D341Med (cell line): ENCODE measurements at regions not wholly inside any gene's neighbourhood (a gene's known extent, or its start where the extent isn't known, plus 50 kb on each side); places are given as distances from the start of the nearest gene placed in this dataset.
"Not testable (repeated sequence)": the region's sequence is repeated elsewhere in the genome, so short reads cannot be mapped to it uniquely, and the experiment has no call there.

Experiments
- DNase-seq: peaks from one replicate; pipeline ENCODE4 v3.0.0; 2012; ENCODE audit warnings: low spot score

GRCh38 chr4:124053872-124054538 lies 657.4 kb downstream of the SPRY1 start:
- DNase-seq = no peak

- no peak for DNase-seq
Observed at GRCh38 chr4:124055336-124055735, 657.2 kb downstream of the ANKRD50 start.

- DNase-seq = no peak
Observed at GRCh38 chr4:124055896-124056295, 656.6 kb downstream of the ANKRD50 start.

- no peak for DNase-seq
Observed at GRCh38 chr4:124060261-124060918, 652.1 kb downstream of the ANKRD50 start.

GRCh38 chr4:124061413-124061812 lies 651.1 kb downstream of the ANKRD50 start:
- DNase-seq = no peak

GRCh38 chr4:124065422-124065821 lies 647.1 kb downstream of the ANKRD50 start:
- no peak for DNase-seq

GRCh38 chr4:124065936-124066335 lies 646.6 kb downstream of the ANKRD50 start:
- DNase-seq = no peak

GRCh38 chr4:124066595-124066994 lies 645.9 kb downstream of the ANKRD50 start:
- no peak for DNase-seq

- no peak for DNase-seq
Observed at GRCh38 chr4:124067046-124067445, 645.5 kb downstream of the ANKRD50 start.

GRCh38 chr4:124070688-124071484 lies 641.6 kb downstream of the ANKRD50 start:
- no peak for DNase-seq

- not testable (repeated sequence) for DNase-seq
Observed at GRCh38 chr4:124075276-124075675, 637.3 kb downstream of the ANKRD50 start.

GRCh38 chr4:124079174-124079780 lies 633.3 kb downstream of the ANKRD50 start:
- no peak for DNase-seq

GRCh38 chr4:124083711-124084110 lies 628.8 kb downstream of the ANKRD50 start:
- no peak for DNase-seq

- no peak for DNase-seq
Observed at GRCh38 chr4:124085561-124086180, 626.9 kb downstream of the ANKRD50 start.

GRCh38 chr4:124090021-124090420 lies 622.5 kb downstream of the ANKRD50 start:
- DNase-seq = no peak

GRCh38 chr4:124092101-124092500 lies 620.4 kb downstream of the ANKRD50 start:
- DNase-seq = no peak

- DNase-seq = no peak
Observed at GRCh38 chr4:124092541-124092984, 620.0 kb downstream of the ANKRD50 start.

- DNase-seq = no peak
Observed at GRCh38 chr4:124095621-124096020, 616.9 kb downstream of the ANKRD50 start.

GRCh38 chr4:124096290-124096689 lies 616.2 kb downstream of the ANKRD50 start:
- no peak for DNase-seq

GRCh38 chr4:124097447-124097846 lies 615.1 kb downstream of the ANKRD50 start:
- DNase-seq = no peak

GRCh38 chr4:124104101-124104500 lies 608.4 kb downstream of the ANKRD50 start:
- no peak for DNase-seq

GRCh38 chr4:124104628-124105027 lies 607.9 kb downstream of the ANKRD50 start:
- DNase-seq = no peak
